Erythroblast (primary cell): ENCODE measurements at regions not wholly inside any gene's neighbourhood (a gene's known extent, or its start where the extent isn't known, plus 50 kb on each side); places are given as distances from the start of the nearest gene placed in this dataset.
"Not testable (repeated sequence)": the region's sequence is repeated elsewhere in the genome, so short reads cannot be mapped to it uniquely, and the experiment has no call there.

Experiments used
- DNase-seq, 2 experiments: peaks; one replicate each; lab custom pipeline; 2025; lab: John Stamatoyannopoulos, UW
- GATA1 ChIP-seq: IDR thresholded peaks from 2 replicates; pipeline ENCODE4 v1.6.1; 2011; ENCODE audit warnings: low read depth, mild to moderate bottlenecking, control low read depth, low read length, moderate library complexity
- POLR2A ChIP-seq: IDR thresholded peaks from 2 replicates; pipeline ENCODE4 v1.6.1; 2011; ENCODE audit warnings: mild to moderate bottlenecking, low read length

- TF ChIP-seq POLR2A, result no peak
- TF ChIP-seq GATA1, result no peak
- DNase-seq, result no peak
Observed at GRCh38 chr4:117661091-117662072, 372.9 kb upstream of the NDST3 start.

- no peak for TF ChIP-seq GATA1
- no peak for TF ChIP-seq POLR2A
- no peak for DNase-seq
Observed at GRCh38 chr4:117664706-117665444, 369.4 kb upstream of the NDST3 start.

GRCh38 chr4:117676153-117676552 lies 358.1 kb upstream of the NDST3 start:
- DNase-seq, result no peak
- no peak for TF ChIP-seq POLR2A
- no peak for TF ChIP-seq GATA1

GRCh38 chr4:117678861-117679260 lies 355.4 kb upstream of the NDST3 start:
- no peak for DNase-seq
- TF ChIP-seq POLR2A (no peak), GATA1 (no peak)

- TF ChIP-seq GATA1, result no peak
- no peak for TF ChIP-seq POLR2A
- DNase-seq, result no peak
Observed at GRCh38 chr4:117691572-117692351, 342.5 kb upstream of the NDST3 start.

- TF ChIP-seq GATA1 (no peak), POLR2A (no peak)
- peak in 1 of 2 experiments; percentile 9 for DNase-seq
Observed at GRCh38 chr4:117692538-117692937, 341.7 kb upstream of the NDST3 start.

GRCh38 chr4:117699595-117699994 lies 334.7 kb upstream of the NDST3 start:
- no peak for TF ChIP-seq POLR2A
- TF ChIP-seq GATA1, result no peak
- no peak for DNase-seq

GRCh38 chr4:117700111-117700892 lies 334.0 kb upstream of the NDST3 start:
- no peak for TF ChIP-seq POLR2A
- TF ChIP-seq GATA1, result no peak

GRCh38 chr4:117702353-117702752 lies 331.9 kb upstream of the NDST3 start:
- DNase-seq, result no peak
- TF ChIP-seq POLR2A (no peak), GATA1 (no peak)

More at GRCh38 chr4:117700111-117700892, 334.0 kb upstream of the NDST3 start:
- DNase-seq, result peak; percentile 17 to 50

GRCh38 chr4:117704721-117705120 lies 329.6 kb upstream of the NDST3 start:
- DNase-seq, result no peak
- TF ChIP-seq POLR2A (no peak), GATA1 (no peak)

GRCh38 chr4:117740736-117741135 lies 293.6 kb upstream of the NDST3 start:
- no peak for TF ChIP-seq POLR2A
- TF ChIP-seq GATA1, result no peak
- DNase-seq, result no peak

- DNase-seq, result not testable (repeated sequence)
Observed at GRCh38 chr4:117745379-117745778, 288.9 kb upstream of the NDST3 start.

- DNase-seq, result no peak
Observed at GRCh38 chr4:117755438-117755837, 278.8 kb upstream of the NDST3 start.

More at GRCh38 chr4:117755438-117755837, 278.8 kb upstream of the NDST3 start:
- TF ChIP-seq GATA1, result no peak
- TF ChIP-seq POLR2A, result no peak
